PFSK-1 (cell line): ENCODE measurements at regions not wholly inside any gene's neighbourhood (a gene's known extent, or its start where the extent isn't known, plus 50 kb on each side); places are given as distances from the start of the nearest gene placed in this dataset.

ENCODE experiments used
- FOXP2 ChIP-seq: optimal IDR thresholded peaks from 2 replicates; pipeline ENCODE3; 2011; ENCODE audit warnings: borderline replicate concordance, control low read depth, inconsistent platforms; ENCODE audit not compliant: insufficient read depth; ENCODE audit errors: extremely low read length, extremely low read depth
- POLR2AphosphoS5 ChIP-seq: IDR thresholded peaks from 2 replicates; pipeline ENCODE4 v1.6.1; 2012; ENCODE audit warnings: low read depth, mild to moderate bottlenecking, control low read depth, low read length, moderate library complexity
- SIN3A ChIP-seq: IDR thresholded peaks from 2 replicates; pipeline ENCODE4 v1.6.1; 2012; ENCODE audit warnings: mild to moderate bottlenecking, low read length, moderate library complexity, borderline replicate concordance; ENCODE audit not compliant: insufficient read depth
- TAF1 ChIP-seq: IDR thresholded peaks from 2 replicates; pipeline ENCODE4 v1.6.1; 2012; ENCODE audit warnings: low read length, control low read depth, borderline replicate concordance; ENCODE audit not compliant: insufficient read depth
- TF ChIP-seq, protein P1 (sequence below), 2 experiments: IDR thresholded peaks; 2 replicates each; pipeline versions ENCODE4 v1.6.1 to v1.8.0; 2011 to 2012; ENCODE audit warnings: low read depth in 2 of 2, low read length in 2 of 2, control low read depth in 1 of 2, inconsistent platforms in 1 of 2, mild to moderate bottlenecking in 1 of 2, moderate library complexity in 1 of 2; ENCODE audit not compliant: insufficient read depth in 1 of 2

DNA sequence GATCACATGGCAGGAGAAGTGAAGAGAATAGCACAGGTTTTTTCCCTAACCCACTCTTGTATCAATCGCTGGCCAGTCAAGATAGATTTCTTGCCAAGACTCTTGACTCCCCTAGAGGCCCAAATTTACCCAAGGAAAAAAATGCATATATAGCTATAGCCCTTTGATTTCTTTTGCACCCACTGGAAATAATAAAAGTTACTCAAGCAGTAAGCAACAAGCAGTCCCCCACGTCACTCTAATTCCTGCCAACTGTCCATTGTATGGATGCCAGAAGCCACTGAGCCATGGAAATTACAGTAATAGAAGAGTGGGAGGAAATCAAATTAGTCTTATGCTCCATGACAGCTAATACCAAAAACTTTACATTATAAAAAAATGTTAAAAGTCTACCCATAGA is 125.3 kb upstream of the SLC39A10 start:
- TF ChIP-seq POLR2AphosphoS5 (no peak), TAF1 (no peak), FOXP2 (no peak), SIN3A (no peak)
- TF ChIP-seq, protein P1, sequence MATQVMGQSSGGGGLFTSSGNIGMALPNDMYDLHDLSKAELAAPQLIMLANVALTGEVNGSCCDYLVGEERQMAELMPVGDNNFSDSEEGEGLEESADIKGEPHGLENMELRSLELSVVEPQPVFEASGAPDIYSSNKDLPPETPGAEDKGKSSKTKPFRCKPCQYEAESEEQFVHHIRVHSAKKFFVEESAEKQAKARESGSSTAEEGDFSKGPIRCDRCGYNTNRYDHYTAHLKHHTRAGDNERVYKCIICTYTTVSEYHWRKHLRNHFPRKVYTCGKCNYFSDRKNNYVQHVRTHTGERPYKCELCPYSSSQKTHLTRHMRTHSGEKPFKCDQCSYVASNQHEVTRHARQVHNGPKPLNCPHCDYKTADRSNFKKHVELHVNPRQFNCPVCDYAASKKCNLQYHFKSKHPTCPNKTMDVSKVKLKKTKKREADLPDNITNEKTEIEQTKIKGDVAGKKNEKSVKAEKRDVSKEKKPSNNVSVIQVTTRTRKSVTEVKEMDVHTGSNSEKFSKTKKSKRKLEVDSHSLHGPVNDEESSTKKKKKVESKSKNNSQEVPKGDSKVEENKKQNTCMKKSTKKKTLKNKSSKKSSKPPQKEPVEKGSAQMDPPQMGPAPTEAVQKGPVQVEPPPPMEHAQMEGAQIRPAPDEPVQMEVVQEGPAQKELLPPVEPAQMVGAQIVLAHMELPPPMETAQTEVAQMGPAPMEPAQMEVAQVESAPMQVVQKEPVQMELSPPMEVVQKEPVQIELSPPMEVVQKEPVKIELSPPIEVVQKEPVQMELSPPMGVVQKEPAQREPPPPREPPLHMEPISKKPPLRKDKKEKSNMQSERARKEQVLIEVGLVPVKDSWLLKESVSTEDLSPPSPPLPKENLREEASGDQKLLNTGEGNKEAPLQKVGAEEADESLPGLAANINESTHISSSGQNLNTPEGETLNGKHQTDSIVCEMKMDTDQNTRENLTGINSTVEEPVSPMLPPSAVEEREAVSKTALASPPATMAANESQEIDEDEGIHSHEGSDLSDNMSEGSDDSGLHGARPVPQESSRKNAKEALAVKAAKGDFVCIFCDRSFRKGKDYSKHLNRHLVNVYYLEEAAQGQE (IDR thresholded peaks at IDR 0.05; ENCODE audit: insufficient read depth in 1 of 2, low read depth in 2 of 2, low read length in 2 of 2) = no peak

DNA sequence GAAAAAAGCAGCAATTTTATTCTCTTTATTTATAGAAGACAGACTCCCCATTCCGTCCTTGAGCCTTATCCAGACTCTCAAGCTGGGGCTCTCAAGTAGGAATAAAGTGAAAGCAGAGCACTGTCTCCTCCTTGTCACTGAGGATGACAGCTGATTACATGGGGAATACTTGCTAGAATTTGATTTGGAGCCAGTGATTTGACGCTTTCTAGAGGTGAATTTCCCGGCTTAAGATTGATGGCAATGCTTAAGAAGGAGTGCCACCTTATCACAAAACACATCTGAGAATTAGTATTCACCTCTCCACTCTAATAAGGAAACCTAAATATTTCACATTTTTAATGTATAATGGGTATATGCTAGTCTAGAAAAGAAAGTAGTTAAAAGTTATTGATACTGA is 135.4 kb upstream of the SLC39A10 start:
- TF ChIP-seq POLR2AphosphoS5 (no peak), TAF1 (no peak), FOXP2 (no peak), SIN3A (no peak)
- TF ChIP-seq, protein P1 (IDR thresholded peaks at IDR 0.05; ENCODE audit: insufficient read depth in 1 of 2, low read depth in 2 of 2, low read length in 2 of 2) = no peak

DNA sequence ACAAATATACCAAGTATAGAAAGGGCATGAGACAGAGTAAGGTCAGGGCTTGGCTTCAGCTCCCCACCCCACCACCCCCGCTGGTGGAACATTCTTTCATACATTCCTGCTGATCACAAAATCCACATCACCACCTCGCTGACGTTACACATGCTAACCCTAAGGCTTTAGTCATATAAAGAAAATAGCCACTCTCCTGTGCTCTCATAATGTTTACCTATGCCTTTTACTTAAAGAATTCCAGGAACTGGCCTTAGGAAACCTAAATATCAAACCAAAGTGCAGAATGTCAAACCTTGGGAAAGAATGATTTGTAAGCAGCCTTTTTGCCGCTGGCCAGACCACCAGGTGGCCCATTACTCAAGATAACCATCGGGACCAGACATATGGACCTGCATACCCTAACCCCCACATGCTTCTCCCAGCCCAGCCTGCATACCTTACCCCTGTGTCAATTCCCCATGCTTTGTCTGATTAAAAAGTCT is 136.3 kb upstream of the SLC39A10 start:
- no peak for TF ChIP-seq POLR2AphosphoS5
- no peak for TF ChIP-seq SIN3A
- TF ChIP-seq TAF1 = no peak

DNA sequence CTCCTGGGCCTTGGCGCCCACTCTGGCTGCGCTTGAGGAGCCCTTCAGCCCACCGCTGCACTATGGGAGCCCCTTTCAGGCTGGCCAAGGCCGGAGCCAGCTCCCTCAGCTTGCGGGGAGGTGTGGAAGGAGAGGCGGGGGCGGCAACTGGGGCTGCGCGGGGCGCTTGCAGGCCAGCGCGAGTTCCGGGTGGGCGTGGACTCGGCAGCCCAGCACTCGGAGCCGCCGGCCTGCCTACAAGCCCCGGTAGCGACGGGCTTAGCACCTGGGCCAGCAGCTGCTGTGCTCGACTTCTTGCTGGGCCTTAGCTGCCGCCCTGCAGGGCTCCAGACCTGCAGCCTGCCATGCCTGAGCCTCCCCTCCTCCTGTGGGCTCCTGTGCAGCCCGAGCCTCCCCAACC is 141.5 kb upstream of the SLC39A10 start:
- TF ChIP-seq, protein P1 (IDR thresholded peaks at IDR 0.05; ENCODE audit: insufficient read depth in 1 of 2, low read depth in 2 of 2, low read length in 2 of 2) = no peak
- TF ChIP-seq POLR2AphosphoS5 (no peak), SIN3A (no peak), TAF1 (no peak), FOXP2 (no peak)

DNA sequence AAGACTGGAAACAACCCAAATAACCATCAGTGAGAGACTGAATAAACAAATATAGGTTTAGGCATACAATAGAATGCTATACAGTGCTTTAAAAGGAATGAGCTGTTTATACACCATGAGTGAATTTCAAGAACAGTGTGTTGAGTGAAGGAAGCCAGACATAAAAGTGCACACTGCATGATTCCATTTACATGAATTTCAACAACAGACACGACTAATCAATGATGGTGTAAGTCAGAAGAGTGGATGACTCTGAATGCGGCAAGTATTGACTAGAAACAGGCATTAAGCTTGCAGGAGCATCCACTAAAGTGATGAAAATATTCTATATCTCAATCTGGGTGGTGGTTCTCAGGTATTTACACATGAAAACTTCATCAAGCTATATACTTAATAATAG is 142.7 kb upstream of the SLC39A10 start:
- TF ChIP-seq TAF1 (no peak), SIN3A (no peak), POLR2AphosphoS5 (no peak), FOXP2 (no peak)
- TF ChIP-seq, protein P1 (IDR thresholded peaks at IDR 0.05; ENCODE audit: insufficient read depth in 1 of 2, low read depth in 2 of 2, low read length in 2 of 2) = no peak
